ENCODE measurements at regions not wholly inside any gene's neighbourhood (a gene's known extent, or its start where the extent isn't known, plus 50 kb on each side); places are given as distances from the start of the nearest gene placed in this dataset.

GRCh38 chr5:29984156-29984540, 1209.3 kb upstream of the CDH6 start:
- TF ChIP-seq EP300 (IDR thresholded peaks at IDR 0.05; ENCODE audit: borderline replicate concordance in 1 of 2, low read depth in 1 of 2, low read length in 1 of 2) = no peak
- TF ChIP-seq NFIC (IDR thresholded peaks at IDR 0.05; ENCODE audit: borderline replicate concordance) = no peak
- TF ChIP-seq POLR2AphosphoS5 (IDR thresholded peaks at IDR 0.05; ENCODE audit: low read depth, low read length) = no peak
- TF ChIP-seq, protein P1, sequence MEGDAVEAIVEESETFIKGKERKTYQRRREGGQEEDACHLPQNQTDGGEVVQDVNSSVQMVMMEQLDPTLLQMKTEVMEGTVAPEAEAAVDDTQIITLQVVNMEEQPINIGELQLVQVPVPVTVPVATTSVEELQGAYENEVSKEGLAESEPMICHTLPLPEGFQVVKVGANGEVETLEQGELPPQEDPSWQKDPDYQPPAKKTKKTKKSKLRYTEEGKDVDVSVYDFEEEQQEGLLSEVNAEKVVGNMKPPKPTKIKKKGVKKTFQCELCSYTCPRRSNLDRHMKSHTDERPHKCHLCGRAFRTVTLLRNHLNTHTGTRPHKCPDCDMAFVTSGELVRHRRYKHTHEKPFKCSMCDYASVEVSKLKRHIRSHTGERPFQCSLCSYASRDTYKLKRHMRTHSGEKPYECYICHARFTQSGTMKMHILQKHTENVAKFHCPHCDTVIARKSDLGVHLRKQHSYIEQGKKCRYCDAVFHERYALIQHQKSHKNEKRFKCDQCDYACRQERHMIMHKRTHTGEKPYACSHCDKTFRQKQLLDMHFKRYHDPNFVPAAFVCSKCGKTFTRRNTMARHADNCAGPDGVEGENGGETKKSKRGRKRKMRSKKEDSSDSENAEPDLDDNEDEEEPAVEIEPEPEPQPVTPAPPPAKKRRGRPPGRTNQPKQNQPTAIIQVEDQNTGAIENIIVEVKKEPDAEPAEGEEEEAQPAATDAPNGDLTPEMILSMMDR (IDR thresholded peaks at IDR 0.05) = no peak
- TF ChIP-seq IRF3 (IDR thresholded peaks at IDR 0.05; ENCODE audit: low read depth, low read length) = no peak
- TF ChIP-seq ZBTB33 (IDR thresholded peaks at IDR 0.05; ENCODE audit: borderline replicate concordance, low read depth) = no peak

All from SK-N-SH (cell line).